IPS-18a (cell line): ENCODE measurements at regions not wholly inside any gene's neighbourhood (a gene's known extent, or its start where the extent isn't known, plus 50 kb on each side); places are given as distances from the start of the nearest gene placed in this dataset.

Experiments
- H3K27ac ChIP-seq: one replicate; pipeline ENCODE4 v1.5.1; 2013; ENCODE audit warnings: low read length
- H3K27me3 ChIP-seq: one replicate; pipeline ENCODE4 v1.6.1; 2013; ENCODE audit warnings: mild to moderate bottlenecking, low read length; ENCODE audit not compliant: control insufficient read depth, insufficient read depth
- H3K36me3 ChIP-seq: one replicate; pipeline ENCODE4 v1.6.1; 2013; ENCODE audit warnings: low read depth, low read length; ENCODE audit not compliant: control insufficient read depth
- H3K4me1 ChIP-seq: one replicate; pipeline ENCODE4 v1.6.1; 2013; ENCODE audit warnings: low read depth, low read length; ENCODE audit not compliant: control insufficient read depth
- H3K4me3 ChIP-seq: one replicate; pipeline ENCODE4 v1.5.1; 2013; ENCODE audit warnings: low read length
- H3K9ac ChIP-seq: one replicate; pipeline ENCODE4 v1.6.1; 2013; ENCODE audit warnings: mild to moderate bottlenecking, low read length, moderate library complexity
- H3K9me3 ChIP-seq: one replicate; pipeline ENCODE4 v1.6.1; 2013; ENCODE audit warnings: low read depth, low read length; ENCODE audit not compliant: control insufficient read depth

GRCh38 chr10:10925667-10926066 lies 92.0 kb upstream of the CELF2 start:
- no peak overlapping the region for H3K4me3 ChIP-seq
- H3K9me3 ChIP-seq, result no peaks in the 10 kb centered on the region
- H3K27me3 ChIP-seq, result no peaks in the 10 kb centered on the region
- no peaks in the 10 kb centered on the region for H3K4me1 ChIP-seq
- no peak overlapping the region for H3K9ac ChIP-seq
- H3K36me3 ChIP-seq, result no peaks in the 10 kb centered on the region
- no peak overlapping the region for H3K27ac ChIP-seq

DNA sequence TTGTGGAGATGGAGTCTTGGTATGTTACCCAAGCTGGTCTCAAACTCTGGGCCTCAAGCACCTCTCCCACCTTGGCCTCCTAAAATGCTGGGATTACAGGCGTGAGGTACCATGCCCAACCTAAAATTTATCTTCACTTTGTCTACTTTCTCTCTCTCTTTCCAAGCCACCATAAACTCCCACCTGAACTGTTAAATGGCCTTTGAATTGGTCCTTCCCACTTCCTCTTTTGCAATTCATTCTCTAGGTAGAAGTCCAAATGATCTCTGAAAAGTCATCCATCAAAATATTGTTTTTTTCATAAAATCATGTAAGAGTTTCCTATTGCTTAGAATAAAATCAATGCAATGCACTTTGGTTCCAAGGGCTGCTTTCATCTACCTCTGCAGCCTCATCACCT lies 90.1 kb upstream of the CELF2 start:
- H3K27ac ChIP-seq, result no peak overlapping the region
- no peaks in the 10 kb centered on the region for H3K27me3 ChIP-seq
- H3K4me1 ChIP-seq, result no peaks in the 10 kb centered on the region
- H3K36me3 ChIP-seq, result no peaks in the 10 kb centered on the region
- no peaks in the 10 kb centered on the region for H3K9me3 ChIP-seq
- no peak overlapping the region for H3K9ac ChIP-seq
- no peak overlapping the region for H3K4me3 ChIP-seq

GRCh38 chr10:10930979-10931743 lies 86.5 kb upstream of the CELF2 start:
- no peak overlapping the region for H3K9ac ChIP-seq
- no peak overlapping the region for H3K4me3 ChIP-seq
- no peak overlapping the region for H3K27ac ChIP-seq
- no peaks in the 10 kb centered on the region for H3K9me3 ChIP-seq
- H3K36me3 ChIP-seq, result no peaks in the 10 kb centered on the region
- H3K4me1 ChIP-seq, result no peaks in the 10 kb centered on the region
- H3K27me3 ChIP-seq, result no peaks in the 10 kb centered on the region

- H3K9me3 ChIP-seq, result no peaks in the 10 kb centered on the region
- H3K4me3 ChIP-seq, result no peak overlapping the region
- H3K27me3 ChIP-seq, result no peaks in the 10 kb centered on the region
- H3K27ac ChIP-seq, result no peak overlapping the region
- H3K36me3 ChIP-seq, result no peaks in the 10 kb centered on the region
- no peaks in the 10 kb centered on the region for H3K4me1 ChIP-seq
- H3K9ac ChIP-seq, result no peak overlapping the region
Measured at GRCh38 chr10:10935032-10935431, 82.6 kb upstream of the CELF2 start.

DNA sequence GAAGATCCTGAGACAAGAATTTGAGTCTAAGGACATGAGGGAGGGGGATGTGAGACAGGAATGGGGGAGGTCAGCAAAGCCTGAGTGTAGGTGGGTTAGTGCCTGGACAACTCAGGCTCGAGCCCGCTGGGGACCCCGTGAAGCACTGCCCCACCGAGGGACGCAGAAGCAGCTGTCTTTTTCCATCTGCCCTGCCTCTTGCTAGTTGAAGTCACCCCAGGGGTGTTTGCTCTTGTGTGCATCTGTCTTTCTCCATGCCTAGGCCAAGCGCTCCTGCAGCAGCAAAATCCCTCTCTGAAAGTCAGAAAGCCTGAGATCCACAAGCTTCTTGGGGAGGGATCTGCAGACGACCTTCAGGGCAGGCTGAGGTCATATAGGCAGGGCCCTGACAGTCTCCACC lies 79.0 kb upstream of the CELF2 start:
- no peaks in the 10 kb centered on the region for H3K27me3 ChIP-seq
- no peak overlapping the region for H3K27ac ChIP-seq
- H3K4me3 ChIP-seq, result no peak overlapping the region
- H3K4me1 ChIP-seq, result no peaks in the 10 kb centered on the region
- no peaks in the 10 kb centered on the region for H3K36me3 ChIP-seq
- H3K9me3 ChIP-seq, result no peaks in the 10 kb centered on the region
- no peak overlapping the region for H3K9ac ChIP-seq

DNA sequence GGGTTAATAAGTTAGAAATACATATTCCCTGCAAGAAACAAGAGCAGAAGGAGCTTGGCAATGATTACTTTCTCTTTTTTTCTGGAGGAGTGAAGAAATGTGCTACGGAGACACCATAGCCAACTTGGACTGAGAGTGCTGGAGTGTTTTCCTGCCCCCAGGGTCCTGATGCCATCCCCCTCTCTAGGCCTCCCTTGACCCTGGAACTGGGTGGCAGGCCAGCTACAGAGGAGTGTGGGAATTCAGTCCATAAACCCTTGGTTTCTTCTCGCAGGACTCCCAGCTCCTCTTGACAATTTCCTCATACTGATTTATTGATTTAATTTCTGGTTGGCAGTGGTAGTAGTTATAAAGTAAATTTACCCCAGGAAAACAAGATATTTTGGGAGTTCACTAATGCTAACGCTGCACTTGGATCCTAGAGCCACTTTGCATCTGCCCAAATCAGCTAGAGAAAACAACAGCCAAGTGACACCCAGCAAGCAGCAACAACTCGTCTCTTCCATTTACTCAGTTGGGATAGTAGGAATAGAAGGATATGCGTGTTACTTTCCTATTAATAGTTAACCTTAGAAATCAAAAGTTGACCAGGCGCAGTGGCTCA lies 76.4 kb upstream of the CELF2 start:
- no peak overlapping the region for H3K27ac ChIP-seq
- no peak overlapping the region for H3K9ac ChIP-seq
- no peaks in the 10 kb centered on the region for H3K4me1 ChIP-seq
- no peaks in the 10 kb centered on the region for H3K36me3 ChIP-seq
- peaks cover 7% of the 10 kb centered on the region for H3K9me3 ChIP-seq
- H3K27me3 ChIP-seq, result no peaks in the 10 kb centered on the region
- no peak overlapping the region for H3K4me3 ChIP-seq

DNA sequence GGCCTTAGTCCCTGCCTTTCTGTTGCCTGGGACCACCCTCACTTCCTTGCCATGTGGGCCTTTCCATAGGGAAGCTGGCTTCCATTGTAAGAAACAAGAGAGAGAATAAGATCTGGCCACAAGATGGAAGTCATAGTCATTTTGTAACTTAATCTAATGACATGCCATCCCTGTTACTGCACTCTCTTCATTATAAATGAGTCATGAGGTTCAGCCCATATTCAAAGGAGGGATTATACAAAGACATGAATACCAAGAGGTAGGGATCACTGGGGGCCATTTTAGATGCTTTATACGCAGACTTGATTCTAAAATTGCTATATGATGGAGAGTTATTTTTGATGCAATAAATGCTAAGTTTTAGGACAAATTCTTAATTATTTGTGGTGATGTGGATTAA lies 75.2 kb upstream of the CELF2 start:
- Histone ChIP-seq H3K9me3 (peaks cover 10% of the 10 kb centered on the region), H3K4me3 (no peak overlapping the region), H3K4me1 (no peaks in the 10 kb centered on the region)

GRCh38 chr10:10946081-10946480 lies 71.6 kb upstream of the CELF2 start:
- H3K27me3 ChIP-seq, result no peaks in the 10 kb centered on the region
- H3K9ac ChIP-seq, result no peak overlapping the region
- no peaks in the 10 kb centered on the region for H3K36me3 ChIP-seq
- no peak overlapping the region for H3K4me3 ChIP-seq
- no peaks in the 10 kb centered on the region for H3K4me1 ChIP-seq
- H3K9me3 ChIP-seq, result peaks cover 10% of the 10 kb centered on the region
- no peak overlapping the region for H3K27ac ChIP-seq

More for the DNA sequence above, 75.2 kb upstream of the CELF2 start:
- Histone ChIP-seq H3K27me3 (no peaks in the 10 kb centered on the region), H3K36me3 (no peaks in the 10 kb centered on the region), H3K27ac (no peak overlapping the region), H3K9ac (no peak overlapping the region)

- Histone ChIP-seq H3K4me1 (no peaks in the 10 kb centered on the region), H3K4me3 (no peak overlapping the region), H3K9ac (no peak overlapping the region), H3K36me3 (no peaks in the 10 kb centered on the region), H3K27me3 (no peaks in the 10 kb centered on the region), H3K27ac (no peak overlapping the region), H3K9me3 (peaks cover 10% of the 10 kb centered on the region)
Measured at GRCh38 chr10:10946801-10947200, 70.9 kb upstream of the CELF2 start.

DNA sequence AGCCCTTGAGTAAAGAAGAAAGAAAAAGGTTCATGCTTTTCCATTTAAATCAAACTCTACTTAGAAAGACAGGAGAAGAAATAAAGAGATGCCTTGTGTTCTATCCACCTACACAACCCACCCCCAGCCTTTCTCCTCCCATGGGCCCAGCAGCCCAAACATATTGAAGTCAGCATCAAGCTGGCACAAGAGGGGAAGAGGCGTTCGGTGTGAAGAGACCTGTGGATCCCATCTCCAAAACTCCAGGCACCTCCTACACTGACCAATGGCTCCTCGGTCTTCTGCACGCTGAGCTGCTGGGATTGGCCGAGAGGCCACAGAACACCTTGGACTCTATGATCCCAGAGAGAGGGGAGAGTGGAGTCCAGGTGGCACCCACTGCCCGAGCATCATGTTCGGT lies 66.0 kb upstream of the CELF2 start:
- Histone ChIP-seq H3K9ac (no peak overlapping the region), H3K36me3 (no peaks in the 10 kb centered on the region), H3K4me3 (no peak overlapping the region), H3K4me1 (no peaks in the 10 kb centered on the region), H3K9me3 (no peaks in the 10 kb centered on the region), H3K27ac (no peak overlapping the region), H3K27me3 (no peaks in the 10 kb centered on the region)

GRCh38 chr10:10952800-10953199 lies 64.9 kb upstream of the CELF2 start:
- Histone ChIP-seq H3K27ac (no peak overlapping the region), H3K9ac (no peak overlapping the region), H3K27me3 (no peaks in the 10 kb centered on the region), H3K4me1 (no peaks in the 10 kb centered on the region), H3K4me3 (no peak overlapping the region), H3K36me3 (no peaks in the 10 kb centered on the region), H3K9me3 (no peaks in the 10 kb centered on the region)
